ENCODE measurements at regions not wholly inside any gene's neighbourhood (a gene's known extent, or its start where the extent isn't known, plus 50 kb on each side); places are given as distances from the start of the nearest gene placed in this dataset.

GRCh38 chr7:156141941-156142340, 329.7 kb upstream of the SHH start:
- ChIA-PET CTCF (interaction anchor here (0.8 kb wide), 1 partner anchor 346 kb away, joined by 3 read pairs; no protein-coding TSS in a partner anchor), POLR2A (interaction anchor here (0.6 kb wide), 2 partner anchors 26 to 49 kb away, joined by 3 read pairs; no protein-coding TSS in a partner anchor)
- peaks cover 65% of the 10 kb centered on the region for H3K27me3 Mint-ChIP-seq (ENCODE audit: insufficient read depth, unreplicated experiment)
- no peak for TF ChIP-seq CTCF (IDR thresholded peaks at IDR 0.05; ENCODE audit: unreplicated experiment)
- DNase-seq (ENCODE audit: unreplicated experiment) = no peak
- no peaks in the 10 kb centered on the region for H3K4me1 Mint-ChIP-seq (ENCODE audit: insufficient read depth, unreplicated experiment)
- BruUV-seq (replicated peaks) = no TSS peak
- no peak overlapping the region for H3K4me3 Mint-ChIP-seq (ENCODE audit: unreplicated experiment)
- intact Hi-C loops (cut with micrococcal nuclease) = no loop called here
- no peaks in the 10 kb centered on the region for H3K9me3 Mint-ChIP-seq (ENCODE audit: unreplicated experiment)
- no peak overlapping the region for H3K27ac Mint-ChIP-seq (ENCODE audit: low read depth, unreplicated experiment)
- H3K36me3 Mint-ChIP-seq (ENCODE audit: insufficient read depth, unreplicated experiment) = no peaks in the 10 kb centered on the region

GRCh38 chr7:156140896-156141295, 328.6 kb upstream of the SHH start:
- TF ChIP-seq CTCF (IDR thresholded peaks at IDR 0.05; ENCODE audit: unreplicated experiment) = no peak
- Mint-ChIP-seq H3K27ac (ENCODE audit: low read depth, unreplicated experiment) (no peak overlapping the region), H3K4me3 (ENCODE audit: unreplicated experiment) (no peak overlapping the region), H3K4me1 (ENCODE audit: insufficient read depth, unreplicated experiment) (no peaks in the 10 kb centered on the region), H3K36me3 (ENCODE audit: insufficient read depth, unreplicated experiment) (no peaks in the 10 kb centered on the region), H3K9me3 (ENCODE audit: unreplicated experiment) (no peaks in the 10 kb centered on the region), H3K27me3 (ENCODE audit: insufficient read depth, unreplicated experiment) (peaks cover 63% of the 10 kb centered on the region)
- DNase-seq (ENCODE audit: unreplicated experiment) = no peak
- CTCF ChIA-PET = interaction anchor here (0.7 kb wide), 1 partner anchor 868 kb away, joined by 4 read pairs; no protein-coding TSS in a partner anchor
- intact Hi-C loops (cut with micrococcal nuclease) = no loop called here
- no TSS peak for BruUV-seq (replicated peaks)
- POLR2A ChIA-PET = interaction anchor here (0.7 kb wide), 1 partner anchor 30 kb away, joined by 3 read pairs; no protein-coding TSS in a partner anchor

- no peaks in the 10 kb centered on the region for H3K9me3 Mint-ChIP-seq (ENCODE audit: unreplicated experiment)
- H3K27me3 Mint-ChIP-seq (ENCODE audit: insufficient read depth, unreplicated experiment) = peaks cover 63% of the 10 kb centered on the region
- no peaks in the 10 kb centered on the region for H3K4me1 Mint-ChIP-seq (ENCODE audit: insufficient read depth, unreplicated experiment)
- no peak for TF ChIP-seq CTCF (IDR thresholded peaks at IDR 0.05; ENCODE audit: unreplicated experiment)
- no peaks in the 10 kb centered on the region for H3K36me3 Mint-ChIP-seq (ENCODE audit: insufficient read depth, unreplicated experiment)
- H3K4me3 Mint-ChIP-seq (ENCODE audit: unreplicated experiment) = no peak overlapping the region
- intact Hi-C loops (cut with micrococcal nuclease) = no loop called here
- no peak for DNase-seq (ENCODE audit: unreplicated experiment)
- no TSS peak for BruUV-seq (replicated peaks)
- ChIA-PET POLR2A (interaction anchor here (0.7 kb wide), 2 partner anchors 29 to 118 kb away, joined by 3 to 4 read pairs; no protein-coding TSS in a partner anchor), CTCF (no interaction called here)
- H3K27ac Mint-ChIP-seq (ENCODE audit: low read depth, unreplicated experiment) = no peak overlapping the region
These were observed 328.2 kb upstream of the SHH start for GRCh38 chr7:156140447-156140846.

GRCh38 chr7:156139633-156140032, 327.4 kb upstream of the SHH start:
- BruUV-seq (replicated peaks) = no TSS peak

More at GRCh38 chr7:156139633-156140032, 327.4 kb upstream of the SHH start:
- no peak overlapping the region for H3K4me3 Mint-ChIP-seq (ENCODE audit: unreplicated experiment)
- no peaks in the 10 kb centered on the region for H3K4me1 Mint-ChIP-seq (ENCODE audit: insufficient read depth, unreplicated experiment)
- H3K9me3 Mint-ChIP-seq (ENCODE audit: unreplicated experiment) = no peaks in the 10 kb centered on the region
- H3K27me3 Mint-ChIP-seq (ENCODE audit: insufficient read depth, unreplicated experiment) = peaks cover 60% of the 10 kb centered on the region
- no peak for DNase-seq (ENCODE audit: unreplicated experiment)
- POLR2A ChIA-PET = interaction anchor here (0.7 kb wide), 1 partner anchor 118 kb away, joined by 4 read pairs; no protein-coding TSS in a partner anchor
- intact Hi-C loops (cut with micrococcal nuclease) = no loop called here
- H3K36me3 Mint-ChIP-seq (ENCODE audit: insufficient read depth, unreplicated experiment) = no peaks in the 10 kb centered on the region
- no peak for TF ChIP-seq CTCF (IDR thresholded peaks at IDR 0.05; ENCODE audit: unreplicated experiment)
- CTCF ChIA-PET = no interaction called here
- no peak overlapping the region for H3K27ac Mint-ChIP-seq (ENCODE audit: low read depth, unreplicated experiment)

Data from MCF 10A (cell line).